NB4 (cell line): ENCODE measurements at regions not wholly inside any gene's neighbourhood (a gene's known extent, or its start where the extent isn't known, plus 50 kb on each side); places are given as distances from the start of the nearest gene placed in this dataset.

Experiments used
- DNase-seq: peaks from one replicate; pipeline ENCODE4 v3.0.0; 2010; ENCODE audit warnings: low read depth
- H3K4me3 ChIP-seq: one replicate; pipeline ENCODE4 v1.5.1; 2011; ENCODE audit warnings: mild to moderate bottlenecking, low read depth, low read length, moderate library complexity
- CTCF ChIP-seq: IDR thresholded peaks from one replicate; pipeline ENCODE4 v1.5.1; 2012; ENCODE audit warnings: low read depth, low read length
- MAX ChIP-seq: IDR thresholded peaks from 2 replicates; pipeline ENCODE4 v1.6.1; 2011; ENCODE audit warnings: low read depth, low read length
- MYC ChIP-seq: IDR thresholded peaks from 2 replicates; pipeline ENCODE4 v1.6.1; 2011; ENCODE audit warnings: low read depth, low read length
- POLR2A ChIP-seq: IDR thresholded peaks from 2 replicates; pipeline ENCODE4 v1.6.1; 2011; ENCODE audit warnings: mild to moderate bottlenecking; ENCODE audit not compliant: insufficient read length; ENCODE audit errors: extremely low read depth

- TF ChIP-seq MYC (no peak), MAX (no peak), CTCF (no peak), POLR2A (no peak)
- no peak overlapping the region for H3K4me3 ChIP-seq
- DNase-seq: no peak
These were observed 81.1 kb upstream of the PUM3 start for GRCh38 chr9:2925016-2925415.

- H3K4me3 ChIP-seq: no peak overlapping the region
- TF ChIP-seq MYC: 0 out of 2 replicates have a peak, but pooled peaks have one; percentile 24
- no peak for TF ChIP-seq MAX
- no peak for DNase-seq
These were observed 80.5 kb upstream of the PUM3 start for GRCh38 chr9:2924380-2924768.

GRCh38 chr9:2923766-2924379 lies 80.0 kb upstream of the PUM3 start:
- TF ChIP-seq CTCF (no peak), POLR2A (no peak), MAX (no peak), MYC (no peak)
- DNase-seq: peak; percentile 64
- H3K4me3 ChIP-seq: no peak overlapping the region

GRCh38 chr9:2919347-2919746 lies 75.5 kb upstream of the PUM3 start:
- no peak overlapping the region for H3K4me3 ChIP-seq
- no peak for TF ChIP-seq CTCF
- TF ChIP-seq MAX: no peak
- no peak for TF ChIP-seq POLR2A
- TF ChIP-seq MYC: no peak
- no peak for DNase-seq

- peak; percentile 12 for DNase-seq
- H3K4me3 ChIP-seq: no peak overlapping the region
- TF ChIP-seq MAX (no peak), POLR2A (no peak), CTCF (no peak), MYC (no peak)
These were observed 72.6 kb upstream of the PUM3 start for GRCh38 chr9:2916382-2916985.

GRCh38 chr9:2913026-2913425 lies 69.1 kb upstream of the PUM3 start:
- H3K4me3 ChIP-seq: no peak overlapping the region
- TF ChIP-seq MAX: no peak
- no peak for TF ChIP-seq CTCF
- TF ChIP-seq POLR2A: no peak
- TF ChIP-seq MYC: no peak
- no peak for DNase-seq
